ENCODE measurements at regions not wholly inside any gene's neighbourhood (a gene's known extent, or its start where the extent isn't known, plus 50 kb on each side); places are given as distances from the start of the nearest gene placed in this dataset.
"Not testable (repeated sequence)": the region's sequence is repeated elsewhere in the genome, so short reads cannot be mapped to it uniquely, and the experiment has no call there.

DNA sequence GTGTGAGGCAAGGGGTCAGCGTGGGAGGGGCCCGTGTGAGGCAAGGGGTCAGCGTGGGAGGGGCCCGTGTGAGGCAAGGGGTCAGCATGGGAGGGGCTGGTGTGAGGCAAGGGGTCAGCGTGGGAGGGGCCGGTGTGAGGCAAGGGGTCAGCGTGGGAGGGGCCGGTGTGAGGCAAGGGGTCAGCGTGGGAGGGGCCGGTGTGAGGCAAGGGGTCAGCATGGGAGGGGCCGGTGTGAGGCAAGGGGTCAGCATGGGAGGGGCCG lies 119.2 kb downstream of the SEPTIN14 start:
- H3K36me3 ChIP-seq; FAIRE-seq; DNase-seq; H3K27ac ChIP-seq; intact Hi-C loops (cut with DNase I); H3K9me3 ChIP-seq; H3K4me3 ChIP-seq; ATAC-seq; H3K4me1 ChIP-seq; H3K27me3 ChIP-seq: not testable (repeated sequence)
- 90 to 92% methylated on average over 11 to 12 of the region's 12 CpGs for WGBS, 2 donors

GRCh38 chr7:55742651-55743453 lies 119.7 kb downstream of the SEPTIN14 start:
- H3K27me3 ChIP-seq; H3K36me3 ChIP-seq; H3K9me3 ChIP-seq; H3K4me3 ChIP-seq; FAIRE-seq; H3K4me1 ChIP-seq; intact Hi-C loops (cut with DNase I); H3K27ac ChIP-seq; ATAC-seq: not testable (repeated sequence)
- DNase-seq: peak in 1 of 6 donors; percentile 72
- 93 to 94% methylated on average over 23 to 37 of the region's 37 CpGs for WGBS, 2 donors

DNA sequence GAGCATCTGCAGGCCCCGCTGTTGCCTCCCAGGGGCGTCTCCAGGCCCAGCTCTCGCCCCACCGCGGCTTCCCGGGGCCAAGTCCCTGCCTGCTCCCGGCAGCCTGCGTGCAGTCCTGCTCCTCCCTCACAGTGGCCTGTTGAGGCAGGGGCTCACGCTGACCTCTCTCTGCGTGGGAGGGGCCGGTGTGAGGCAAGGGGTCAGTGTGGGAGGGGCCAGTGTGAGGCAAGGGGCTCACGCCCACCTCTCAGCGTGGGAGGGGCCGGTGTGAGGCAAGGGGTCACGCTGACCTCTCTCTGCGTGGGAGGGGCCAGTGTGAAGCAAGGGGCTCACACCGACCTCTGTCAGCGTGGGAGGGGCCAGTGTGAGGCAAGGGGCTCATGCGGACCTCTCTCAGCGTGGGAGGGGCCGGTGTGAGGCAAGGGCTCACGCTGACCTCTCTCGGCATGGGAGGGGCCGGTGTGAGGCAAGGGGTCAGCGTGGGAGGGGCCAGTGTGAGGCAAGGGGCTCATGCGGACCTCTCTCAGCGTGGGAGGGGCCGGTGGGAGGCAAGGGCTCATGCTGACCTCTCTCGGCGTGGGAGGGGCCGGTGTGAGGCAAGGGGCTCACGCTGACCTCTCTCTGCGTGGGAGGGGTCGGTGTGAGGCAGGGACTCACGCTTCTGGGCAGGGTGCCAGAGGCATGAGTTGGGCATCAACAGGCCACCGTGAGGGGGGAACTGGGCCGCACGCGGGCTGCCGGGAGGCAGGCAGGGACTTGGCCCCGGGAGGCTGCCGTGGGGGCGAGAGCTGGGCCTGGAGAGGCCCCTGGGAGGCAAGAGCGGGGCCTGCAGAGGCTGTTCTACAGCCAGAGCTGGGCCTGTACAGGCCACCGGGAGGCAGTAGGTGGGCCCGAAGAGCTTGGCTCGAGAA lies 120.6 kb downstream of the SEPTIN14 start:
- intact Hi-C loops (cut with DNase I); H3K9me3 ChIP-seq; H3K4me1 ChIP-seq; ATAC-seq; FAIRE-seq; H3K27ac ChIP-seq; H3K36me3 ChIP-seq; H3K4me3 ChIP-seq; H3K27me3 ChIP-seq: not testable (repeated sequence)
- WGBS, 2 donors: 91 to 93% methylated on average over 45 to 47 of the region's 47 CpGs
- peak in 1 of 6 donors; percentile 66 for DNase-seq

GRCh38 chr7:55740633-55741250 lies 121.8 kb downstream of the SEPTIN14 start:
- H3K36me3 ChIP-seq; FAIRE-seq; H3K9me3 ChIP-seq; H3K4me3 ChIP-seq; H3K27me3 ChIP-seq; H3K27ac ChIP-seq; H3K4me1 ChIP-seq; DNase-seq; ATAC-seq; intact Hi-C loops (cut with DNase I): not testable (repeated sequence)
- WGBS, 2 donors: 89 to 91% methylated on average over 27 of the region's 27 CpGs

DNA sequence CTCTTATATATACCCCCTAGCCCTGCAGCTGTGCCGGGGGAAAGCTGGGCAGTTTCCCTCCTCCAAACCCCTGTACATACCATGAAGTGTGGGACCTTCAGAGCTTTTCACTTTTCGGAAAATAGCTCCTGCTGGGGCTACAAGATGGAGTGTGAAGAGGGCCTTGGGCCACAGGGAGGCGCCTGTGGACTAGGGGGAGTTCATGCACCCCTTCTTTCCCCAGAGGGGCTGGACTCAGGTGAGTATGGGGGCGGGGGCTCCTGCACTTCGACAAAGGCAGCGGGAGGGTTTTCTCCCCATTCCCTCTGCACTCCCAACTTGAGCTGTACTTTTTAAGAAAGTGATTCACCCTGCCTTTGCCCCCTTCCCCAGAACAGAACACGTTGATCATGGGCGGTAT lies 122.5 kb downstream of the SEPTIN14 start:
- H3K27me3 ChIP-seq; ATAC-seq; DNase-seq; intact Hi-C loops (cut with DNase I); FAIRE-seq; H3K36me3 ChIP-seq; H3K27ac ChIP-seq; H3K4me1 ChIP-seq; H3K4me3 ChIP-seq; H3K9me3 ChIP-seq: not testable (repeated sequence)
- 75 to 81% methylated on average over 5 of the region's 8 CpGs for WGBS, 2 donors

GRCh38 chr7:55736641-55737221 lies 125.8 kb downstream of the SEPTIN14 start:
- ATAC-seq; H3K9me3 ChIP-seq; DNase-seq; H3K4me3 ChIP-seq; H3K27ac ChIP-seq; H3K27me3 ChIP-seq; intact Hi-C loops (cut with DNase I); FAIRE-seq; H3K36me3 ChIP-seq; H3K4me1 ChIP-seq: not testable (repeated sequence)
- WGBS, 2 donors: 57 to 68% methylated on average over 9 to 11 of the region's 11 CpGs

DNA sequence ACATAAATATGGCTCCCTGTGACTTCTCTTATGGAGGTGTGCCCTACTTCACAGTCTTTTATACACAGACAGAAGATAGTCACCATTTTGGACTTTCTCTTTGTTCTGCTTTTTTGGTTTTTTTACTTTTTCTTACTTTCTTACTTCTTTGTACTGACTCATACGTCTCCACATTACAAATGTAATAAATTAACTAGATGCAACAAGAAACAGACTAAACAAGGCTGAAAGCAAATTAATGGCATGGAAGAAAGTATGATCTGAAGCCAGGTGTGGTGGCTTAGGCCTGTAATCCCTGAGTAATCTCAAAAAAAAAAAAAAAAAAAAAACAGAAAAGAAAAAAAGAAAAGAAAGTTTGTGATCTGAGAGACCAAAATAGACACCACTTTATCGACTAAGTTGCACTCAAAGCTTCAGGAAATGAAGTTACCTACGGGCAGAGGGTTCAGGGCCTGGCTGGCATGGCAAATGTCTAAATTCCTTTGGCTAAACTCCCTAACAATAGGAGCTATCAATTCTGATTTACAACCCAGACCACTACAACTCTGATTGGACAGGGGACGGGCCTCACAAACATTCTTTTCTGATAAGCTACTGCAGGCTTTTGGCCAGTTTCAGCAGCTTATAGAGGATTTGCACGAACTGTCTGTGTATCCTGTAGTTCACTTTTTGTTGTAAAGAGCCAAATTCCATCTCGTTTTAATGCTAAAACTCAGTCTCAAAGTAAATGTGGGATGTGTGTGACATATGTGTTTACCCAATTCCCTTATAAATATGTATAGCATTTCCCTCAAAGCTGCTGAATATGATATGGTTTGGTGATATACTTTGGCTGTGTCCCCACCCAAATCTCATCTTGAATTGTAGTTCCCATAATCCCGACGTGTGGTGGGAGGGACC lies 129.1 kb downstream of the SEPTIN14 start:
- H3K27ac ChIP-seq: peak overlapping the region in 2 of 4 donors; percentile 19 to 41
- no peak for TF ChIP-seq CTCF (IDR thresholded peaks at IDR 0.05)
- DNase-seq: no peak
- FAIRE-seq: no peak
- no peaks in the 10 kb centered on the region for H3K4me1 ChIP-seq
- no peaks in the 10 kb centered on the region for H3K36me3 ChIP-seq
- WGBS, 2 donors: 37% methylated on average over 8 of the region's 8 CpGs
- H3K27me3 ChIP-seq: no peaks in the 10 kb centered on the region
- intact Hi-C loops (cut with DNase I): no loop called here
- ATAC-seq: peak in 3 of 4 donors; percentile 50 to 62 (median 53)
- no peaks in the 10 kb centered on the region for H3K9me3 ChIP-seq
- H3K4me3 ChIP-seq: no peak overlapping the region
